HCT116 (cell line): ENCODE measurements at regions not wholly inside any gene's neighbourhood (a gene's known extent, or its start where the extent isn't known, plus 50 kb on each side); places are given as distances from the start of the nearest gene placed in this dataset.
A peak's percentile ranks its signal among the peaks of the same experiment; 100 is the strongest.

ENCODE experiments used
- YY1 ChIP-seq: IDR thresholded peaks from 2 replicates; pipeline ENCODE4 v1.6.1; 2011; ENCODE audit warnings: low read length, low read depth, moderate library complexity, mild to moderate bottlenecking; ENCODE audit not compliant: insufficient replicate concordance; ENCODE audit errors: extremely low read depth
- microRNA counts: library from miRNA; unstranded; fragments of <30 nt; microRNA quantifications from one replicate; lab custom pipeline; 2015
- microRNA-seq: library from miRNA; unstranded; fragments of <30 nt; microRNA quantifications from one replicate; pipeline ENCODE4, GENCODE V29; 2016; ENCODE audit warnings: borderline number of aligned reads

GRCh38 chrX:45258731-45259402 is 58.2 kb upstream of the DIPK2B start (continued):
- no peak for TF ChIP-seq YY1
- TF ChIP-seq, all 23 proteins: peak for 0

MicroRNAs encoded in the stretch of these regions (microRNA counts, 767-probe panel; counts per million panel counts)
- microRNA hsa-miR-221-3p (lab: Ali Mortazavi, UCI) (26,141 counts per million, percentile 83 among the panel's probes with 10 or more counts), microRNA hsa-miR-222-3p (lab: Ali Mortazavi, UCI) (23,319 counts per million, percentile 62 among the panel's probes with 10 or more counts)

Small RNAs in the stretch of these regions (microRNA-seq; reads per million reads assigned to microRNA genes)
- gene MIR221: 19,381 reads per million, percentile 97 among the genes with 10 or more reads in this experiment
- 23,098 reads per million, percentile 97 among the genes with 10 or more reads in this experiment for gene MIR222
